Endothelial cell of umbilical vein (primary cell): ENCODE measurements at regions not wholly inside any gene's neighbourhood (a gene's known extent, or its start where the extent isn't known, plus 50 kb on each side); places are given as distances from the start of the nearest gene placed in this dataset.

Experiments used
- EZH2 ChIP-seq: IDR thresholded peaks from 2 replicates; pipeline ENCODE4 v1.6.1; 2012; ENCODE audit warnings: borderline replicate concordance, low read depth, mild to moderate bottlenecking, moderate library complexity, low read length, inconsistent platforms; ENCODE audit not compliant: severe bottlenecking
- FOS ChIP-seq: IDR thresholded peaks from 2 replicates; pipeline ENCODE4 v1.6.1; 2011; ENCODE audit warnings: mild to moderate bottlenecking, low read length, moderate library complexity, borderline replicate concordance; ENCODE audit not compliant: insufficient read depth
- GATA2 ChIP-seq: IDR thresholded peaks from 2 replicates; pipeline ENCODE4 v1.7.0; 2011; ENCODE audit warnings: low read depth, mild to moderate bottlenecking, moderate library complexity, mixed read lengths, low read length; ENCODE audit not compliant: insufficient read length, insufficient read depth
- JUN ChIP-seq: IDR thresholded peaks from 2 replicates; pipeline ENCODE4 v1.6.1; 2011; ENCODE audit warnings: borderline replicate concordance, low read depth; ENCODE audit not compliant: insufficient read length, insufficient read depth
- MYC ChIP-seq: IDR thresholded peaks from one replicate; pipeline ENCODE4 v1.6.1; 2011; ENCODE audit warnings: mild to moderate bottlenecking, low read depth, low read length
- POLR2A ChIP-seq: IDR thresholded peaks from 2 replicates; pipeline ENCODE4 v1.6.1; 2012; ENCODE audit warnings: low read depth, mild to moderate bottlenecking, control low read depth, low read length
- POLR2AphosphoS5 ChIP-seq: IDR thresholded peaks from 2 replicates; pipeline ENCODE4 v1.6.1; 2012; ENCODE audit warnings: low read depth, mild to moderate bottlenecking, control low read depth, low read length, moderate library complexity; ENCODE audit not compliant: insufficient read depth
- TF ChIP-seq, protein P1 (sequence below), 2 donors: IDR thresholded peaks; 1 replicate in 1 of 2; 2 replicates in 1 of 2; pipeline ENCODE4 v1.5.1; 2011; ENCODE audit warnings: low read length in 2 of 2, mild to moderate bottlenecking in 2 of 2, moderate library complexity in 2 of 2, control low read depth in 1 of 2, inconsistent platforms in 1 of 2, low read depth in 1 of 2; ENCODE audit not compliant: insufficient read depth in 1 of 2; ENCODE audit errors: extremely low read depth in 1 of 2
- TF ChIP-seq, protein P2 (sequence below): IDR thresholded peaks from 2 replicates; pipeline ENCODE4 v1.6.1; 2011; ENCODE audit not compliant: insufficient read depth, insufficient read length

DNA sequence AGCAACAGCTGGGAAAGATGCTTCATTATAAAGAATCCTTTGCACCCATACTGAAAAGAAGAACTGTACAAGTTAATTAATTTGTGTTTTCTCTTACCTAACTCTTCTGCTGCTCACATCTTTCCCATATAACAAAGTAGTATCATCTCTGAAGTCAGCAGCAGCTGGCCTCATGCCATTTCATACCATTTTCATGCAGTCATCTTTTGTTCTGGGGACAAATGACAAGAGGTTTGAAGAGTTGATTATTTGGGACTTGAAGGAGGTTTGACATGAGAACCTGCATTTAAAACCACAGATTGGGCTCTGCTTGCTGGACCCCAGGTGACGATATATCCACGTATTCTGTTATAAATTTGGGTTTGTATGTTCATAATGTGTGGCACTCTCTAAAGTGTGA is 430.3 kb downstream of the SPRY1 start:
- TF ChIP-seq POLR2AphosphoS5 = no peak
- TF ChIP-seq POLR2A = no peak
- TF ChIP-seq, protein P1, sequence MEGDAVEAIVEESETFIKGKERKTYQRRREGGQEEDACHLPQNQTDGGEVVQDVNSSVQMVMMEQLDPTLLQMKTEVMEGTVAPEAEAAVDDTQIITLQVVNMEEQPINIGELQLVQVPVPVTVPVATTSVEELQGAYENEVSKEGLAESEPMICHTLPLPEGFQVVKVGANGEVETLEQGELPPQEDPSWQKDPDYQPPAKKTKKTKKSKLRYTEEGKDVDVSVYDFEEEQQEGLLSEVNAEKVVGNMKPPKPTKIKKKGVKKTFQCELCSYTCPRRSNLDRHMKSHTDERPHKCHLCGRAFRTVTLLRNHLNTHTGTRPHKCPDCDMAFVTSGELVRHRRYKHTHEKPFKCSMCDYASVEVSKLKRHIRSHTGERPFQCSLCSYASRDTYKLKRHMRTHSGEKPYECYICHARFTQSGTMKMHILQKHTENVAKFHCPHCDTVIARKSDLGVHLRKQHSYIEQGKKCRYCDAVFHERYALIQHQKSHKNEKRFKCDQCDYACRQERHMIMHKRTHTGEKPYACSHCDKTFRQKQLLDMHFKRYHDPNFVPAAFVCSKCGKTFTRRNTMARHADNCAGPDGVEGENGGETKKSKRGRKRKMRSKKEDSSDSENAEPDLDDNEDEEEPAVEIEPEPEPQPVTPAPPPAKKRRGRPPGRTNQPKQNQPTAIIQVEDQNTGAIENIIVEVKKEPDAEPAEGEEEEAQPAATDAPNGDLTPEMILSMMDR (IDR thresholded peaks at IDR 0.05; ENCODE audit: extremely low read depth in 1 of 2, insufficient read depth in 1 of 2, low read depth in 1 of 2, low read length in 2 of 2) = no peak
- TF ChIP-seq EZH2 = no peak
- no peak for TF ChIP-seq GATA2
- TF ChIP-seq, protein P2, sequence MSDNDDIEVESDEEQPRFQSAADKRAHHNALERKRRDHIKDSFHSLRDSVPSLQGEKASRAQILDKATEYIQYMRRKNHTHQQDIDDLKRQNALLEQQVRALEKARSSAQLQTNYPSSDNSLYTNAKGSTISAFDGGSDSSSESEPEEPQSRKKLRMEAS = no peak
- no peak for TF ChIP-seq JUN
- TF ChIP-seq FOS = no peak
- TF ChIP-seq MYC = no peak
